Fibroblast of skin of right quadriceps (primary cell): ENCODE measurements at regions not wholly inside any gene's neighbourhood (a gene's known extent, or its start where the extent isn't known, plus 50 kb on each side); places are given as distances from the start of the nearest gene placed in this dataset.

Source experiments
- DNase-seq: peaks from one replicate; pipeline ENCODE4 v3.0.0-alpha.2; 2013

DNA sequence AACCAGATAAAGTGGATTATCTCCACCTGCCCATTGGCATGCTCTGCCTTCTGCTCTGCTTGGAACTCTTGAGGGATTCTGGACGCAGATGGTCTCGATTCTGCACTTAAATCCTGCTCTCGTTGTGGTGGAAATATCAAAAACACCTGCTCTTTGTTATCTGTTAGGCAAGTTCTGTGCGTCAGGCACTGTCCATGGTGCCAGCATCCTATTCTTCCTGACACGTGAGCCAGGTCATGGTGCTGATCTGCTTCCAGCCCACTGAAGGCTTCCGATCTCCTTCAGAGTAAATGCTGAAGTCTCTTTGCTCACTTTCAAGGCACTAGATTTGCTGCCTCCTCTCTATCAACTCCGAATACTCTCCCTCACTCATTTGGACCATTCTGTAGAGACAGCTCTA is 505.6 kb downstream of the HTR7 start:
- peak; percentile 11 for DNase-seq

DNA sequence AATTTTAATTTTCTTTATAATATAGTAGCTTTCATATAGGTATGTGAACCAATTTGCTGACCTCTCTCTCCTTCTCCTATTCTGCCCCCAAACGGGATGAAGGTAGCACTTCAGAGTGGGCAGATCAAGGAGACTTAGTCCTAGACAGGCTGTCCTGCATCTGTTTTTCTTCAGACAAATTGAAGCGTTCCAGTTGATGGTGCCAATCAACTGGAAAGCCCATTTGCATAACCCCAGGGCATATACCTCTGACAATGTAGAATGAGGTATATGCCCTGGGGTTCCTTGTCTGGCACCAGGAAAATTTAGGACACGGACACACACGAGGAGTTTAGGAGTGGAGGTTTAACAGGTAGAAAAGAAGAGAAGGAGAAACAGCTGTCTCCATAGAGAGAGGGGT is 502.9 kb downstream of the HTR7 start:
- DNase-seq, result no peak

DNA sequence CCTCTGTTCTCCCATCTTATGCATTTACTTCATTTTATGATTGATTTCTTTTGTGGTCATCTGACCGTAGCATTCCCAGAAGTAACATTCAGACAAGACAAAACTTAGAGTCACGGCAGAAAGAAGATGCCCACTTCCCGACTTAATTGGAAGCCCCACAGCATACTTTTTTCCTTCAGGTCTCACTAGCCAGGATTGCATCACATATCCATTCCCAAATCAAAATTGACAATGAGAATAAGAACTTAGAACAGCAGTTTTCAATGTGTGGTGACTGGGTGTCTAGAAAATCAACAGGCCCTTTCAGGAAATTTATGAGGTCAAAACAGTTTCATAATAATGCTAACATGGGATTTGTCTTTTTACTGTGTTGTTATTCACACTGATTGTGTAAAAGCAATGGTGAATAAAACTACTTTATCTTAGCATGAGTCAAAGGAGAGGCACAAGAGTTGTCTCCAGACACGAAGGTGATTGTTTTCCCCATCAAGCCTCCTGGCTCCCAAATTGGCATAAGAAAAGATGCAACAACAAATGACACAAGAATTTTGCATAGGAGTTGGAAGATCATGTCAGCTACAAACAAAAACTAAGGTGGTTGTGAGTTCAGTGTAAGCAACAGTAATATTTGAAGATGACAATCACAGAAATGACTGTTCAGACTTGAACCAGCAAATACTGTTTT is 493.9 kb downstream of the HTR7 start:
- no peak for DNase-seq

DNA sequence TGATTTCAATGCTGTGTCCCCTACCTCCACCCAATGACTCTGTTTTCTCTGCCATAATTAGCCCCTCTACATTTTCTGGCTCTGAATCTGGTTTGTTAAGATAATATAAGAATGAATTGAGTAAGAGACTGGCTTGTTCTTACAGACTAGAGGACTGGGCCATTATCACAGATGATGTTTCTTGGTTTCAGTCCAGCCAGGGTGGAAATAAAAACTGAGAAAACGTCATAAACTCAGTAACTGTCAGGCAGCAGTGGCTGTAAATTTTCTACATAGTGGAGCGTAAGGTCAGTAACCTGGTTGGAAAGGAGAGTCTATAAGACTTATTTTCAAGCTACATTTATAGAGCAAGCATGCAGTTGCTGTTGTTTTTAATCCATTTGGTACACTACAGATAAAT is 485.4 kb downstream of the HTR7 start:
- DNase-seq, result no peak

DNA sequence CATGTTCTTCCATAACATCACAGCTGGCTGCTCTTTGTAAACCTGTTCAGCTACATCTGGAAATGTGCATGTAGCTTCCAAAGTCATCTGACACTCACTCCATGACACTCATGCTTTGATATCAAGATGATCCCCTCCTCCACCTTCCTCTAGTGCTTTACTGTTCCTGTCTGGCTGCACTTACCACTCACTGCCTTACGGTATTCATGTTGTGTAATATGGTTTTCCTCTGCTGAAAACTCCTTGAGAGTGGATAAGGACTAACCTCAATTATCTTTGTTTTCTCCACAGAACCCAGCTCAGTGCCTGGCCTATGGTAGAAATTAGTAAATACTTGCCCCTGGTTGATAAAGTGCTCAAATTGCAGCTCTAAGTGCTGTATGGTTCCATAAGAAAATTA is 483.9 kb downstream of the HTR7 start:
- no peak for DNase-seq

DNA sequence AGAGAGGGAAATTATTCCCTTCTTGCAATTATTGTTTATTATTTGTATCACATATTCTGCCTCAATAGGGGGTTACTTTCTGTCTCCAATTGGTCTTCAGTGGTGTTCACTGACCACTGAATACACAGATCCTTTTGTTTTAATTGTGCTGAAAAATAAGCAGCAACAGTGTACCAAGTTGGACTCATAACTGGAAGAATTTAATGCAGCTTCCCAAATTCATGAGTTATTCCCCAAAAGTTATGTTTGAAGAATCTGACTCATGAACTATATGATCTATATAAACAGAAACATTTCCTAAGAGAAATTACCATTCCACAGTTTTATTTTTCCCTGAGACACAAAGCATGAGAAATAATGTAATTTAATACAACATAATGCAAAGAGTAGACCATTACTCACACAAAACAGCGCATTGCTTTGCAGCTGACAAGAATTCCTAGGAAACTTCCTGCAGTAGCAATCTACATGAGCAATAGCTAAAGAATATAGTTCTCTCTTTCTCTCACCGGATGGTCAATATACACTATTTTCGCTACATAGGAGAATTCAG is 479.2 kb downstream of the HTR7 start:
- DNase-seq, result peak; percentile 86

DNA sequence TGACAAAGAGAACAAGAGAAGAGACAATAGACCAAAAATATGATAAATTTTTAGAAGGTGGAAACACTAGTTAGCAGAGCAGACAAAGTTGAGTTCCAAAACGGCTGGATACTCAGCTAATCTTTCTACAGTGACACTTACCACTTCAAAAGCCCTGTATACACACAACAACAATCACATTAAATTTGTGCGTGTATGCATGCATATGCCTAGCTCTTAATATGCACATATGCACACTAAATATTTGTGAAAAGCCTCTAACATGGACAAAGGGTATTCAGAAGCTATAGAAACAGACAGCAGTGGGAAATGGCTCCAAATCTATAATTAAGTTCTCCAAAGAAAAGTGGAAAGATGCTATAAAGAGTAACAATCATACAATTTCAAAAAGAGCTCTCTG is 476.4 kb downstream of the HTR7 start:
- DNase-seq, result no peak

DNA sequence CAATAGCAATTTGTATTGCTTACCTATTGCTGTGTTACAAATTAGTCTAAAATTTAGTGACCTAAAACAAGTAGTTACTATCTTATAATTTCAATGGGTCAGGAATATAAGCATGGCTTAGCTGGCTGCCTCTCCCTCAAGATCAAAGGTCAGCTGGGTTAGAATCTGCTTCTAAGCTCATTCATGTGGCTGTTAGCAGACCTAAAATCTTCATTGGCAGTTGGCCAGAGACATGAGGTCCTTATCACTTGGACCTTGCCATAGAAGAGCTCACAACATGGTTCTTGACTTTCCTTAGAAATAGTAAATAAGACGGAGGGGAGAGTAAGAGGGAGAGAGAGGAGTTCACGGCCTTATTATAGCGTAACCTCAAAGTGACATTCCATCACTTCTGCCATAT is 468.0 kb downstream of the HTR7 start:
- no peak for DNase-seq

DNA sequence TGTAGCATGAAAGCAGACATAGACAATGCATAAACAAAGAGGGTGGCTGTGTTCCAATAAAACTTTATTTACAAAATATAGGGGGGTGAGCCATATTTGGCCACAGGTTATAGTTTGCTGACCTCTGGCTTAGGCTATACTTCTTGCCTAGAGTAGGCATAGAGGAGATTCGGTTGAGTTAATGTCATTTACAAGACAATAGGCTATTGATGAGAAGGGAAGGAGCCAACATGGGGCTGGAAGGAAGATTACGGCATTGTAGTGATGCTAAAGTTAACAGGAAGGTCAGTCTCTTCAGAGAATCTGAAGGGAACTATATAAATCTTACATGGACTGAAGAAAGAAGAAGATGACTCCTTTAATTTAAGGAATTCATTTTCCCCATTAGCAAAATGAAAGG is 463.5 kb downstream of the HTR7 start:
- DNase-seq, result no peak

DNA sequence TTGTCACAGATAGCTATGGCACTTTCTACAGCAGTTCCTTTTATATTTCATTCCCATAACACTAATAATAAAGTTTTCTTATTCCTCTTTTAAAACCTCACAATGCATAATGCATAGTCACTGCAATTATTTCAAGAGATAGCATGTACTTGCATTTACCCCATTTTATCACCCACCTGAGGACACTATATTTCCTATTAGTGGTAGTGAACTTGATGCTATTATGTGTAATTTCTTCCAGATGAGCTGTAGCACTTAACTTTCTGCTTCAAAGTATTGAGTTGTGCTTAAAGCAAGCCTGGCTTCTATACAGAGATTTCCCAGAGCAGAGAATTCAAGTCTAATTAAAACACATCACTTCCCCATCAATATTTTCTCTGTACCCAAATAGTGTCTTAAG is 461.1 kb downstream of the HTR7 start:
- no peak for DNase-seq

DNA sequence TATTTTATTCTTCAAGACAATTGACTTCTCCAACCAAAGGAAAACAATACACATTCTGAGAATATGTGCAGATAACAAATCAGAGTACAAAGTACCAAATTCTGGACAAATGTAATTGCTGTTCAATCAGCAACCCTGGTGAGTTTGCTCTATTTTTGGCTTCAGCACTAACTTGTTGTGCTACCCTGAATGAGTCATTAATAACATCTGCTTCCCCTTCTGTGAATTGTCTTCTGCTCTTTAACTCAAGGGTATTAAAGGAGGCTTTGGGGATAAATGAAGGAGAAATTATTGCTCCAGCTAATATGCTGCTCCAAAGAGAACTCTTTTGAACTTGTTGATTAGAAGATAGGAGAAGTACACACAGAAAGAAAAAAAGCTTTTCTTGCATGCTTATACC is 459.3 kb downstream of the HTR7 start:
- peak; percentile 48 for DNase-seq

DNA sequence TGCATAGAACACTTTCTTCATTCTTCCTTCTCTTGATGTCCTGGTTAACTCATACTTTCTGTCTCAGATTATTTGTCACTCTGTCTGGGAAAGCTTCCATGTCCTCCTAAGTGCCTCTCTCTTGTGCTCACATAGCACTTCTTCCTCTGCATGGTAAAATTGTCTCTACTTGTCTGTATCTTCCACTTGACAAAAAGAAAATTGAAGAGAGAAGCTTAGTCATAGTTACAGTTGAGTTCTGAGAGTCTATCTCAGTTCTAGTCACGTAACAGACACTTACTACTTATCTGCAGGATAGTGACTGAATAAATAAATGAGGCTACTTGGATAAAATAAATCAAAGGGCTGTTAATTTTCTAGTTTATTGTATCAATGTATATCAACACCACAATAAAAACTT is 458.1 kb downstream of the HTR7 start:
- no peak for DNase-seq

DNA sequence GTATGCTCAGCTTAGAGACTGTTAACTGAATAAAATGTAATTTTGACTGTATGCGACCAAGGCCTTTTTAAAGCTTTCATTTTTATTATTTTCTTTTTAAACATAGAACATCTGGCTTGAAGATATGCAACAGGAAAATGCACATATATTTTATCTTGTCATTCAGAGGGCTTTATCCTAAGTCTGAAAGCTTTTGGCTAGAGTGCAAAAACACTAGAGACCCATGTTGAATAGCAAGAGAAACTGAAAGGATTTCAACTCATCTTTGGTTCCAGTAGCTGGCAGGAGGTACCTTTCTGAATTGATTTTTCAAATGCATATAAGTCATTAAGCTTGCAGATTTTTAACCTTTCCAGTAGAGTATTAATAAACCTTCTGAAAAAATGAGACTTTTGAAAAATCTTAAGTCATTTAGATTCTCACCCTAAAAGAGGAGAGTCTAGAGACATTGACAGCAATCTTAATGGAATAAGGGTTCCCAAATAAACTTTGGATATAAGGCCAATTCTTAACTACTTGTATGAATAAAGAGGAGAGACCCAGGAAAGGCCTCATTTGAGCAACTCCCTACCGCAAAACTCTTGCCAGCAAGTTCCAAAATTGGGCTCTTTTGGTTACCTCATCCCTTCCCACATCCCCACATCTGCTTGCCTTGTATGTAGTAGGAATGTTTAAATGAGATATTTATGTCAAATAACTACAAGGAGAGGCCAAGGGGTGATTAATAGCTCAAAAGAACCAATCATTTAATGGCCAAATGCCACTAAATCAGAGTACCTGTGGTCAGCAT is 454.4 kb downstream of the HTR7 start:
- DNase-seq, result peak; percentile 7

DNA sequence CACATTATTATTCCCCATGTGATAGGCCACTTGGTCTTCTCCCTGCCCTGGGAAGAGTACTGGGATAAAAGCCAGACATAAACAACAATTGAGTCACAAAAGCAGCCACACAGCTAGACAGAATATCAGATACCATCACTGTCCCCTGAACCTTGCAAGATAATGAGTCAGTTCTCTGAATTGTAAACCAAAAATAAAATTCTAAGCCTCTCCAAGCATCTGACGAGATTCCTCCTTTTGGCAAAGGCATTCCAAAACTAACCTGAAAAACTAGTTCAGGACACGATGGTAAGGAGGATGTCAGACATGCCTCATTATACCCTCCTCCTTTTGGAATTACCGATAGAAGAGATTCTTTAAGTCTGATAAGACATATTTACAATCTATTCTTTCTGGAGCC is 450.7 kb downstream of the HTR7 start:
- DNase-seq, result peak; percentile 76

DNA sequence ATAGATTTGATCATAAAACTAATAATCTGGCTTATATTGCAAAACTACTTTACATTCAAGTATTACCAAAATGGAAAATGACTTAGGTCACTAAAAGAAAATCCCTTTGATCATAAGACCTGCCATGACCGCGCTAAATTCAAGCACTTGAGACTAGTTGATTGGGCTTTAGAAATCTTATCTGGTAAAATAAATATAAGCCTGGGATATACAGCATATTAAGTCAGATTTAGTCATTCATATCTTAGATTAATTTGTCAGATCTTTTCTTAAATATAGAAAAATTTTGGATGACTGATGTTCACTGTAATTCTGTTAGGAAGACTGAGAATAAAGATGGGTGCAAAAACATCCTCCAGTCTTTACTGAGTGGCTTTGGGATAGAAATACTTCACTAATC is 450.0 kb downstream of the HTR7 start:
- no peak for DNase-seq

DNA sequence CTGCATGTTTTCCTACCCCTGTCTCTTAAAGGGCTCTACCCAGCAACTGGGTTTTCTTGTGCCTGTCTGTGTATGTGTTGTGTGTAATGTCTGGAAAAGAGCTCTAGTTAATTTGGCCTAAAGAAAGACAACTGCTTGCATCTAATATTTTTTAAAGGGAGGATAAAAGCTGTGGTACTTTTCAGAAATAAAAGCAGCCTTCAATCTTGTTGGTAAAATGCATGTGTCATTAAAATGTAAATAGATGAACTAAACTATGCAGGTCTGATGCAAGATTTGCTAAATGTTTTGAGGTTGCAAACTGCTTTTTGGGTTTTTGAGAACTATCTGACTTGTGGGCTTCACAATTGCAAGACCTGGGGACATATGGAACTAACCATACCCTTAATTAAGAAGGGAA is 445.3 kb downstream of the HTR7 start:
- peak; percentile 48 for DNase-seq

DNA sequence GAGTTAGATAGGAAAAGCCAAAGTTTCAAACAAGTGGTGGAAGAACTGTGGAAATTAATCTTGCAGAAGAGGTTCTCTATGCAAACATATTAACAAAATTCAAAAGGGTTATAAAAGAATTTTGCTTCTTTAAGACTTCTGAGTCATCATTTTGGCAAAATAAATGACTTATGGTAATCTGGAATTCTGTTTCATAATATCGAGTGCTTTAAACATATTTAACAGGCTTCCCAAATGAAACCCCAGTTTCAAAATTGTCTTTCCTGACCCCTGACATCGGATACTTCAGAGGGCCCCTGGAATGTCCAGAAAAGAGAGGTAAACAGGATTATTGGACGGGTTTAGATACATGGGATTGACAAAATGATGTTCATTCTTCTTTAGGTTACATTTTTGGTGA is 444.6 kb downstream of the HTR7 start:
- DNase-seq, result peak; percentile 55

DNA sequence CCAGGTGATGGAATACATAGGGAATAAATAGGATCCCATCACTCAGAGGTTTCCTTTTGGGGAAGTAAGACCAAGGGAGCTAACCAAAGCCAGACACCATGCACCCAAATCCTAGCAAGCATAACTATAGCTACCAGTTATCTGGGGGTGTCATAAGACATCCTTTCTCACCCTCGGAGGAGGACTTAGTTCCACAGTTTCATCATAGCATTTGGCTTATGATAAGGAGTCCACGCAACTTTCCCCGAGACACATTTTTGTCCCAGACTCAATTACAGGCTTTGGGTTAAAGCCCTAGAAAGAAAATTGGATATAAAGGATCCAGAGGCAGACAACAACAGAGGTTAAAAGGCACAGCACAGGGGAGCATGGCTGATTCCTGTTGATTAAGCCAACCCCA is 442.9 kb downstream of the HTR7 start:
- no peak for DNase-seq

DNA sequence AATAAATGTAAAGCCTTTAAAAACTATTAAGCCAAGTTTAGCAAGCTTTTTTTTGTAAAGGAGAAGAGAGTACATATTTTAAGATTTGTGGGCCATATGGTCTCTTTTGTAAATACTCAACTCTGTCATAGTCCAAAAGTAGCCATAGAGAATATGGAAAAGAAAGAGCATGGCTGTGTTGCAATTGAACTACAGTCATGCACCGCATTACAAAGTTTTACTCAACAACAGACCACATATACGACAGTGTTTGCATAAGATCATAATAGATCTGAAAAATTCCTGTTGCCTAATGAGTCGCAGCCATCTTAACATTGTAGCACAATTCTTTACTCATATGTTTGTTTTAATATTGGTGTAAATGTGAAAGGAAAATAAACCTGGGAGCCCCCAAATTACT is 440.8 kb downstream of the HTR7 start:
- peak; percentile 88 for DNase-seq

DNA sequence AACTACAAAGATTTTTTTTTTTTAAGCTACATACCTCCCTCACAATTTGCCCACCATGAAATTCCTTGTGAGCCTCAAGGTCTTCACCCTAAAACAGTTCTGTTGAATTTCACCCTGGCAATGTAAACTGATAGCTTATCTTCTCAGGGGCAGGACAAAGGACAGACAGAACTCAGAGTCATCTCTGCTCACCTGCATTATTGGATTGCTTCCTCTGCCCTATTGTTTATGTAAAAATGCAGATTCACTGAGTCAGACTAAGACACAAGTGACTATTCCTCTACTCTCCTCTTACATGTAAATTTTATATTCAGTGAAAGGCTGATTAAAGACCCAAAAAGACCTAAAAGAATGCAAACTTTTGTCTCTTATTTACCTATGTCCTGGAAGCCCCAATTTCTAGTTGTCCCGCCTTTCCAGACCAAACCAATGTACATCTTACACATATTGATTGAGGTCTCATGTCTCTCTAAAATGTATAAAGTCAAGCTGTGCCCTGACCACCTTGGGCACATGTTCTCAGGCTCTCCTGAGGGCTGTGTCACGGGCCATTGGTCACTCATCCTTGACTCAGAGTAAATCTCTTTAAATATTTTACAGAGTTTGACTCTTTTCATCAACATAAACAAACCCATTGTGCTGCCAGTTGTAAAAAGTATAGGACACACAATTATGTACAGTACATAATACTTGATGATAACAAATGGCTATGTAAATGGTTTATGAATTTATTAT is 440.2 kb downstream of the HTR7 start:
- no peak for DNase-seq

DNA sequence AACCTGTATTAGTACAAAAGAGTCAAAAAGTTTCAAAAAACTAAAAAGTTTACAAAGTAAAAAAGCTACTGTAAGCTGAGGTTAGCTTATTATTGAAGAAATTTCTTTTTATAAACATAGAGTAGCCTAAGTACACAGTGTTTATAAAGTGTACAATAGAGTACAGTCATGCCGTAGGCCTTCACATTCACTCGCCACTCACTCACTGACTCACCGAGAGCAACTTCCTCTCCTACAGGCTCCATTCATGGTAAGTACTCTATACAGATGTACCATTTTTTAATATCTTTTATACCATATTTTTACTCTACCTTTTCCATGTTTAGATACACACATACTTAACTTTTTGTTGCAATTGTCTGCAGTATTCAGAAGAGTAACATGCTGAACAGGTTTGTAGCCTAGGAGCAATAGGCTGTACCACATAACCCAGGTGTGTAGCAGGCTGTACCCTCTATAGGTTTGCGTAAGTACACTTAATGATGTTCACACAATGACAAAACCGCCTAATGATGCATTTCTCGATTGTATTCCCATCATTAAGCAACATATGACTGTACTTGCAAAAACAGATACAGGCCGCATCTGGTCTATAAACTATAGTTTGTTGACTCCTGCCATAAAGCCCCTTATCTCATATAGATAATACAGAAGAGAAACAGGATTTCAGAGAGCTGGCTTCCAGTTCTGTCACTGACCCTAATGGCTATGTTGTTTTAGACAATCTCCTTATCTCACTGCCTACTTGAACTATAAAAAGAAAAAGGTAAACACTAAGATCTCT is 438.8 kb downstream of the HTR7 start:
- DNase-seq, result peak; percentile 87

DNA sequence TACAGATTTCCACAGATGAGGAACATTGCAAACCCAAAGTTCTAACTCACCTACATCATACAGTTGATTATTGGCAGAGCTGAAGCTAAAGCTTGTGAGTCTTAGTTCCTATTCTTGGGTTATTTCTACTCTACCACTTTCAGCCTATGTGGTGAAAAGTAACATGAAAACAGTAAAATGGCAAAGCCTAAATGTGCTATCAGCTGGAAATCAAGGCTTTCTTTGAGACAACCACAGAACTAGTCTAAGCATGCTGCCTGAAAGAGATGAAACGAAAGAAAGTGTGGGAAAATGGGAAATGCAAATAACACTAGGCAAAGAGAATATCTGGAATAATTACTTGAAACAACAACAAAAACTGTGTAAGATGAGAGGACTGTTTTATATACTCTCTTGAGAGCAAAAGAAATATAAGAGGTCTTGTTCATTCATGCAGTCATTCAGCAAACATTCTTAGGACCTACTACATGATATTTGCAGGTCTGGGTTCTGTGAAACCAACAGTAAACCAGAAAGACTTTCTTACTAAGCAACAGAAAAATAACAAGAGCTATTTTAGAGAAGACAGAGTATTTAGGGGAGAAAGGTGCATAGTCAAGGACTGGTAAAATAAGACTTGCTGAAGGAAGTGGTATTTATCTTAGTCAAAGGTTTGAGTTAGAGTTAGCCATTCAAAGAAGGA is 437.1 kb downstream of the HTR7 start:
- no peak for DNase-seq
